ENCODE measurements at regions not wholly inside any gene's neighbourhood (a gene's known extent, or its start where the extent isn't known, plus 50 kb on each side); places are given as distances from the start of the nearest gene placed in this dataset.
A peak's percentile ranks its signal among the peaks of the same experiment; 100 is the strongest.
"Not testable (repeated sequence)": the region's sequence is repeated elsewhere in the genome, so short reads cannot be mapped to it uniquely, and the experiment has no call there.

- Histone ChIP-seq H3K9me3 (ENCODE audit: insufficient read depth, low read depth, low read length) (no peaks in the 10 kb centered on the region), H3K4me3 (ENCODE audit: low read length) (no peak overlapping the region), H3K4me1 (ENCODE audit: insufficient read depth, low read length) (peaks cover 36% of the 10 kb centered on the region), H3K27ac (ENCODE audit: low read depth, low read length) (peak overlapping the region; percentile 25; the same call in 1 of the 2 replicates), H3K36me3 (ENCODE audit: insufficient read depth, low read length) (no peaks in the 10 kb centered on the region), H3K9ac (ENCODE audit: low read depth, low read length) (peak overlapping the region; percentile 5; the same call in 1 of the 2 replicates), H3K27me3 (ENCODE audit: insufficient read depth, low read length) (no peaks in the 10 kb centered on the region)
- WGBS: no CpG with 5 or more reads among the region's 1 CpG
These were observed 455.3 kb downstream of the STK39 start for GRCh38 chr2:167792126-167792525.

GRCh38 chr2:167790781-167791450, 456.5 kb downstream of the STK39 start:
- no peaks in the 10 kb centered on the region for H3K27me3 ChIP-seq (ENCODE audit: insufficient read depth, low read length)
- no peak overlapping the region; the same call in 1 of the 2 replicates for H3K27ac ChIP-seq (ENCODE audit: low read depth, low read length)
- peaks cover 42% of the 10 kb centered on the region for H3K4me1 ChIP-seq (ENCODE audit: insufficient read depth, low read length)
- H3K4me3 ChIP-seq (ENCODE audit: low read length): no peak overlapping the region
- no peaks in the 10 kb centered on the region for H3K36me3 ChIP-seq (ENCODE audit: insufficient read depth, low read length)
- no peaks in the 10 kb centered on the region for H3K9me3 ChIP-seq (ENCODE audit: insufficient read depth, low read depth, low read length)
- 100% methylated on average over 1 of the region's 4 CpGs for WGBS
- no peak overlapping the region for H3K9ac ChIP-seq (ENCODE audit: low read depth, low read length)

- Histone ChIP-seq H3K4me1 (ENCODE audit: insufficient read depth, low read length) (peaks cover 49% of the 10 kb centered on the region), H3K27me3 (ENCODE audit: insufficient read depth, low read length) (no peaks in the 10 kb centered on the region), H3K27ac (ENCODE audit: low read depth, low read length) (no peak overlapping the region), H3K9me3 (ENCODE audit: insufficient read depth, low read depth, low read length) (no peaks in the 10 kb centered on the region), H3K36me3 (ENCODE audit: insufficient read depth, low read length) (no peaks in the 10 kb centered on the region), H3K4me3 (ENCODE audit: low read length) (no peak overlapping the region), H3K9ac (ENCODE audit: low read depth, low read length) (no peak overlapping the region)
- 95% methylated on average over 4 of the region's 4 CpGs for WGBS
These were observed 457.2 kb downstream of the STK39 start for GRCh38 chr2:167790189-167790588.

GRCh38 chr2:167787562-167787961, 459.8 kb downstream of the STK39 start:
- no peak overlapping the region for H3K4me3 ChIP-seq (ENCODE audit: low read length)
- H3K9me3 ChIP-seq (ENCODE audit: insufficient read depth, low read depth, low read length): no peaks in the 10 kb centered on the region
- H3K27ac ChIP-seq (ENCODE audit: low read depth, low read length): no peak overlapping the region
- H3K9ac ChIP-seq (ENCODE audit: low read depth, low read length): no peak overlapping the region
- H3K36me3 ChIP-seq (ENCODE audit: insufficient read depth, low read length): no peaks in the 10 kb centered on the region
- H3K4me1 ChIP-seq (ENCODE audit: insufficient read depth, low read length): peaks cover 51% of the 10 kb centered on the region
- H3K27me3 ChIP-seq (ENCODE audit: insufficient read depth, low read length): no peaks in the 10 kb centered on the region
- 86% methylated on average over 3 of the region's 3 CpGs for WGBS

- Histone ChIP-seq H3K27ac (ENCODE audit: low read depth, low read length) (no peak overlapping the region), H3K27me3 (ENCODE audit: insufficient read depth, low read length) (no peaks in the 10 kb centered on the region)
- WGBS: 85% methylated on average over 1 of the region's 1 CpG
These were observed 460.4 kb downstream of the STK39 start for GRCh38 chr2:167787021-167787420.

GRCh38 chr2:167785606-167786216, 461.7 kb downstream of the STK39 start:
- WGBS: 36% methylated on average over 6 of the region's 6 CpGs
- H3K9me3 ChIP-seq (ENCODE audit: insufficient read depth, low read depth, low read length): no peaks in the 10 kb centered on the region
- H3K27me3 ChIP-seq (ENCODE audit: insufficient read depth, low read length): no peaks in the 10 kb centered on the region
- H3K9ac ChIP-seq (ENCODE audit: low read depth, low read length): peak overlapping the region; percentile 13; the same call in 1 of the 2 replicates
- H3K36me3 ChIP-seq (ENCODE audit: insufficient read depth, low read length): no peaks in the 10 kb centered on the region
- H3K4me1 ChIP-seq (ENCODE audit: insufficient read depth, low read length): peaks cover 40% of the 10 kb centered on the region
- H3K27ac ChIP-seq (ENCODE audit: low read depth, low read length): peak overlapping the region; percentile 37
- no peak overlapping the region for H3K4me3 ChIP-seq (ENCODE audit: low read length)

More at GRCh38 chr2:167787021-167787420, 460.4 kb downstream of the STK39 start:
- Histone ChIP-seq H3K4me1 (ENCODE audit: insufficient read depth, low read length) (peaks cover 47% of the 10 kb centered on the region), H3K9me3 (ENCODE audit: insufficient read depth, low read depth, low read length) (no peaks in the 10 kb centered on the region), H3K9ac (ENCODE audit: low read depth, low read length) (no peak overlapping the region), H3K4me3 (ENCODE audit: low read length) (no peak overlapping the region), H3K36me3 (ENCODE audit: insufficient read depth, low read length) (no peaks in the 10 kb centered on the region)

DNA sequence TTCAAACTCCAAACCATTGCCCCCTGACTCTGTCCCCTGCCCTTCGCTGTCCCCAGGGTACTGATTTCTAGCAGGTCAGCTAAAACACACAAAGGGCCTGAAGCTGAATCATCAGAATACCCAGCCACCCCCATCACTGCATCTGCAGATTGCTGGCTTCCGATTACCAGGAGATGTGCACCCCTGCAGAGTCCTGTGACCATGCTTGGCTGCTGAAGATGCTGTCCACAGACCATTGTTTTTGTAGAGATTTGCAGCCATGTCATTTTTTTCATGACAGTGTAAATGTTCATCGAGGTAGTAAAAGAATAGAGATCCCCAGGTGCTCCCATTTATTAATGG, 463.3 kb downstream of the STK39 start:
- WGBS: 70% methylated on average over 3 of the region's 3 CpGs

DNA sequence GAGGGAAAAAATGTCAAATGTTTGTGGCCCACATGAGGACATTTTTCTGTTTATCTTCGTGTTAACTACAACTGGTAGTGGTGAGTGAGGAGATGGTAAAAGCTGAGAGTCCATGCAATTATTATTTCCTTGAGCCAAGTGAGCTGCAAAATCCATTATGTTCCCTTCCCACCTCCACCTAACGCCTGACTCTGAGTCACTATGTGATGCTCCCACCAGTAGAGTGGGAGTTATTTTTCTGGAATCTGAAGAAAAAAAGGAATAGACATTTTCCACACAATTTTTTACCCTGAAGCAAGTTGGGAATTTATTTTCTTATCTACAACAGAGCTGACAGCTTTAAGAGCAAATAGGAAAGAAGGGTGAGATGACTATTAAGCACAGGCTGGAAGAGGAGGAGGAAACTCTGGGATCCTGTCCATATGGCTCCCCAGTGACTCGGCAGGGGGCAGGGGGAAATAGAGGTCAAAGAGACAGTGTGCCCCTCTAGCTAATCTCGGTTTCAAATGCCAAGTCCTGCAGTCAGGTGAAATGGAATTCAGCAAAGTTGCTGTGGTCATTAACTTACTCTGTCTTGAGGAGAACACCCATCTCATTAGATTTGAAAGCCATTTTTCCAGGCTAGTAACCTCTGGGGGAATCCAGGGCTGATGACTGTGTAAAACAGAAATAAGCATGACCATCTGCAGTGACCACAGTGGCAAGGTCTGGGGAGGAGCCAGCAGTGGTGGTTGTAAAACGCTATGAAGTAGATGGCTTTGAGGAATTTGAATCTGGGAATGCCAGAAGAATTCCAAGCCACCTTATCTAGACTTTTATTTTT, 463.9 kb downstream of the STK39 start:
- 49% methylated on average over 4 of the region's 5 CpGs for WGBS
- no peaks in the 10 kb centered on the region for H3K27me3 ChIP-seq (ENCODE audit: insufficient read depth, low read length)
- no peaks in the 10 kb centered on the region for H3K36me3 ChIP-seq (ENCODE audit: insufficient read depth, low read length)
- no peak overlapping the region for H3K9ac ChIP-seq (ENCODE audit: low read depth, low read length)
- no peaks in the 10 kb centered on the region for H3K9me3 ChIP-seq (ENCODE audit: insufficient read depth, low read depth, low read length)
- H3K4me3 ChIP-seq (ENCODE audit: low read length): no peak overlapping the region
- peaks cover 40% of the 10 kb centered on the region for H3K4me1 ChIP-seq (ENCODE audit: insufficient read depth, low read length)
- H3K27ac ChIP-seq (ENCODE audit: low read depth, low read length): peak overlapping the region; percentile 44; the same call in 1 of the 2 replicates

More for the DNA sequence above, 463.3 kb downstream of the STK39 start:
- Histone ChIP-seq H3K9me3 (ENCODE audit: insufficient read depth, low read depth, low read length) (no peaks in the 10 kb centered on the region), H3K4me1 (ENCODE audit: insufficient read depth, low read length) (peaks cover 40% of the 10 kb centered on the region), H3K36me3 (ENCODE audit: insufficient read depth, low read length) (no peaks in the 10 kb centered on the region), H3K4me3 (ENCODE audit: low read length) (no peak overlapping the region), H3K27ac (ENCODE audit: low read depth, low read length) (peak overlapping the region; percentile 44; the same call in 1 of the 2 replicates), H3K9ac (ENCODE audit: low read depth, low read length) (no peak overlapping the region), H3K27me3 (ENCODE audit: insufficient read depth, low read length) (no peaks in the 10 kb centered on the region)

- not testable (repeated sequence) for H3K9ac ChIP-seq (ENCODE audit: low read depth, low read length); H3K36me3 ChIP-seq (ENCODE audit: insufficient read depth, low read length); H3K27me3 ChIP-seq (ENCODE audit: insufficient read depth, low read length); H3K27ac ChIP-seq (ENCODE audit: low read depth, low read length); H3K4me3 ChIP-seq (ENCODE audit: low read length); H3K9me3 ChIP-seq (ENCODE audit: insufficient read depth, low read depth, low read length)
- peaks cover 40% of the 10 kb centered on the region for H3K4me1 ChIP-seq (ENCODE audit: insufficient read depth, low read length)
- WGBS: 93% methylated on average over 8 of the region's 8 CpGs
These were observed 465.8 kb downstream of the STK39 start for GRCh38 chr2:167781629-167782028.

- Histone ChIP-seq H3K9ac (ENCODE audit: low read depth, low read length) (no peak overlapping the region), H3K27me3 (ENCODE audit: insufficient read depth, low read length) (no peaks in the 10 kb centered on the region), H3K4me3 (ENCODE audit: low read length) (no peak overlapping the region), H3K27ac (ENCODE audit: low read depth, low read length) (no peak overlapping the region), H3K36me3 (ENCODE audit: insufficient read depth, low read length) (no peaks in the 10 kb centered on the region), H3K9me3 (ENCODE audit: insufficient read depth, low read depth, low read length) (no peaks in the 10 kb centered on the region), H3K4me1 (ENCODE audit: insufficient read depth, low read length) (peaks cover 6% of the 10 kb centered on the region)
- WGBS: 88% methylated on average over 10 of the region's 10 CpGs
These were observed 471.0 kb downstream of the STK39 start for GRCh38 chr2:167776359-167776758.

DNA sequence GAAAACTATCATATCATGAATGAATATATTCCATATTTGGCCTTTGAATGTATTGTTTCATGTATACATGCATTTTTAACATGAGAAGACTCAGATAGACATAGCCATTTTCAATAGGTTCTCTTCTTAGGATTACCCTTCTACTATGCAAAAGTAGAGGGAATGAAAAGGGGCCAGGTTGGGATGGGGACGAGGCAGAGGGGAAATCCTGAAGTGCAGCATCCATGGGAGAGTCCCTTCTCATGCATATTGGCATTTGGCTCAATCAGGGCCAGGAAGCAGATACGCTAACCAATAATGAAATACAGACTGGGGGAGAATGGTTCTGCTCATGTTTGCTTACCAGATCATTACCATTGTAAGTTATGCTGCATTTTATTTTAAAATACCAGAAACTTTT, 475.8 kb downstream of the STK39 start:
- Histone ChIP-seq H3K4me1 (ENCODE audit: insufficient read depth, low read length) (peaks cover 12% of the 10 kb centered on the region), H3K36me3 (ENCODE audit: insufficient read depth, low read length) (no peaks in the 10 kb centered on the region), H3K9ac (ENCODE audit: low read depth, low read length) (no peak overlapping the region), H3K27me3 (ENCODE audit: insufficient read depth, low read length) (no peaks in the 10 kb centered on the region), H3K9me3 (ENCODE audit: insufficient read depth, low read depth, low read length) (no peaks in the 10 kb centered on the region), H3K4me3 (ENCODE audit: low read length) (no peak overlapping the region), H3K27ac (ENCODE audit: low read depth, low read length) (no peak overlapping the region)
- 48% methylated on average over 2 of the region's 2 CpGs for WGBS

Data from HUES64 (cell line).